NCI-H128 (cell line): ENCODE measurements at regions not wholly inside any gene's neighbourhood (a gene's known extent, or its start where the extent isn't known, plus 50 kb on each side); places are given as distances from the start of the nearest gene placed in this dataset.
"Not testable (repeated sequence)": the region's sequence is repeated elsewhere in the genome, so short reads cannot be mapped to it uniquely, and the experiment has no call there.

Source experiments
- DNase-seq: peaks from one replicate; lab custom pipeline; 2025; ENCODE audit not compliant: unreplicated experiment; lab: John Stamatoyannopoulos, UW

DNA sequence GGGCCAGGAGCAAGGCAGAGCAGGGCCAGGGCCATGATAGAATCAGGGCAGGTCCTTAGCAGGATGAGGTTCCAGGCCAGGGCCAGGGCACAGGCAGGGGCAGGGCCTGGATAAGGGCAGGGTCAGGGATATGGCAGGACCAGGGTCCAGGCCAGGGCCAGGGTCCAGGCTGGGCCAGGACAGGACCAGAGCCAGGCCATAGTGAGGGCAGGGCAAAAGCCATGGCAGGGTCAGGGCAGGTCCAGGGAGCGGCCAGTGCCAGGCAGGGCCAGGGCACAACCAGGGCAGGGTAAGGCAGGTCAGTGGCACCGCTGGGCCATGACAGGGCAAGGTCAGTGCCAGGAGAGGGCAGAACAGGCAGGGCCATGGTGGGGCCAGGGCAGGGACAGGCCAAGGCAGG, 152.2 kb downstream of the LIPI start:
- DNase-seq, result no peak

- DNase-seq, result not testable (repeated sequence)
These were observed 152.8 kb downstream of the LIPI start for GRCh38 chr21:14057841-14058481.

- no peak for DNase-seq
These were observed 153.4 kb downstream of the LIPI start for GRCh38 chr21:14057313-14057712.

DNA sequence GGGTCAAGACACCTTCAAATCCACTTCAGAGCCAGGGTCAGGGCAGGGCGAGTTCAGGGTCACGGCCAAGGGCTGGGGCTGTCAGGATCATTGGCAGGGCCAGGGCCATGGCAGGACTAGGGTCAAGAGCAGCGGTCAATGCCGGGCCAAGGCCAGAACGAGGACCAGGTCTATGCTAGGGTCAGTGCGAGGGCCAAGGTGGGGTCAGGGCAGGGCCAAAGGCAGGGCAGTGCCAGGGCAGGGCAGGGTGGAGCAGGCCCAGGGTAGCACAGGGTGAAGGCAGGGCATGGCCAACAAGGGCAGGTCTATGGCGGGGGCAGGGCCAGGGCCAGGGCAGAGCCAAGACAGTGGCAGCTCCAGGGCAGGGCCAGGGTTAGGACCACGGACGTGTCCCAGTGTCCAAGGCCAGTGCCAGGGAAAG, 154.0 kb downstream of the LIPI start:
- DNase-seq, result no peak

DNA sequence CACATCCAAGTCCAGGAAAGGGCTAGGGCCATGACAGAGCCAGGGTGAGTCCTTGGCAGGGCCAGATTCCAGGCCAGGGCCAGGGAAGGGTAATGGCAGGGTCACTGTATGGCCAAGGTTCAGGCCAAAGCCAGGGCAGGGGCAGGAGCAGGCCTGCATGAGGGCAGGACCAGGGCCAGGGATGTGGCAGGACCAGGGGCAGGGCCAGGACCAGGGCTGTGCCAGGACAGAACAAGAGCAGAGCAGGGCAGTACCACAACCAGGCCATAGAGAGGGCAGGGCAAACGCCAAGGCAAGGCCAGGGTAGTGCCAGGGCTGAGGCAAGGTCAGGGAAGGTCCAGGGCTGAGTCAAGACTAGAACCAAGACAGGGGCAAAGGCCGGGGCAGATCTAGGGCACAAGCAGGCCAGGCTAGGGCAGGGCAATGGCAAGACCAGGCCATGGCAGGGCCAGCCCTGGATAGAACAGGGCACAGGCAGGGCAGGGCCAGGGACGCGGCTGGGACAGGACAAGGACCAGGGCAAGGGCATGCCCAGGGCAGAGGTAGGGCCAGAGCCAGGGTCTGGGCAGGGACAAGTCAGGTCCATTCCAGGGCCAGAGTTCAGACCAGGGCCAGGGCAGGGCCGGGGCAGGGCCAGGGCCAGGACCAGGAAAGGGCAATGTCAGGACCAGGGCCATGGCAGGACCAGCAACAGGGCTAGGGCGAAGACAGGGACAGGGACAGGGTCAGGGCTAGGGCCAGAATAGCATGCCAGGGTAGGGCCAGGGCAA, 154.8 kb downstream of the LIPI start:
- not testable (repeated sequence) for DNase-seq

- no peak for DNase-seq
These were observed 156.1 kb downstream of the LIPI start for GRCh38 chr21:14054682-14055081.

- no peak for DNase-seq
These were observed 160.6 kb downstream of the LIPI start for GRCh38 chr21:14050121-14050520.

GRCh38 chr21:14046401-14046800, 164.4 kb downstream of the LIPI start:
- no peak for DNase-seq

- no peak for DNase-seq
These were observed 170.4 kb downstream of the LIPI start for GRCh38 chr21:14040386-14040785.

DNA sequence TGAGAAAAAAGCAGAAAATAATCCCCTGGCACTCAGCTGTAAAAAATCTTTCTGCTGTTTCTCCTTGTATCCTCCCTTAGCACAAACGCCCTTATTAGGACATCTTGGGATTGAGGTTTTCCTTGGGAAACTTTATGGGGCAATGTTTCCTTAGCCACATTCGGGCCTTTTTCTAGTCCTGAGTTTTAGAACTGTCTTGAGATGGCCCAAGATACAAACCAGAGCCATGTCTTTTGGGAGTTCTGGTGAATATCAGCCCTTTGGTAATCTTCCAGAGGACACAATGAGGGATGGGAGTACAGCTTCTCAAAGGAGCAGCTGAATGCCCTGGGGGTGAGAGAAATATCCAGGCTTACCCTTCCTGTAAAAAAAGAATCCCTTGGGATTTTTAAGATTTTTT, 182.1 kb downstream of the LIPI start:
- not testable (repeated sequence) for DNase-seq

DNA sequence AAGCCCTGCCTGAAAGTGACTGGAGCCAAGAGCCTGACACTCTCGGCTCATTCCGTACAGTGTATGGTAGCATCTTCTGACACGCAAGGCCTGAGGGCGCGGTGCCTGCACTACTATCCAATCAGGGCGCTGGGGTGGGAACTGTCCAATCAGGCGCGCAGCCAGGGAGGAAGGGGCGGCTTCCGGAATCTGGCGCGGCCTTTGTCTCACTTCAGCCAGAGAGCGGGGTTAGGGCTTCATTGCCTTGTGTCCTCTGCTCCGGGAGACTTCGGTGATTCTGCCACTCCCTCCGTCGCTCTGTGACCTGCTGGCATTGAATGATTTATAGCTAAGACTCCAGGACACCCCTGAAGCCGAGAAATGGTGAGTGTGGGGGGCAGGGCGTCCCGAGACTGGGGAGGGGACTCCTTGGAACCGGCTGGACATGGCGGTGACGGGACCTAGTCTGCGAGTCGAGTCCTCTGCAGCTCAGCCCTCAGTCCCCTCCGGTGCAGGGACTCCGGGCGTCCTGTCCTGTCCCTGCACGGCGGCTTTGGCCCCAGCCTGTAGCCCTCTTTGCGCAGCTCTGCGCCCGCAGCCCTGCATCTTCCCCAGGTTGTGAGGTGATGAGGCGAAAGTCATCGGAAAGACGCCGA, 183.4 kb downstream of the LIPI start:
- peak; percentile 78 for DNase-seq

DNA sequence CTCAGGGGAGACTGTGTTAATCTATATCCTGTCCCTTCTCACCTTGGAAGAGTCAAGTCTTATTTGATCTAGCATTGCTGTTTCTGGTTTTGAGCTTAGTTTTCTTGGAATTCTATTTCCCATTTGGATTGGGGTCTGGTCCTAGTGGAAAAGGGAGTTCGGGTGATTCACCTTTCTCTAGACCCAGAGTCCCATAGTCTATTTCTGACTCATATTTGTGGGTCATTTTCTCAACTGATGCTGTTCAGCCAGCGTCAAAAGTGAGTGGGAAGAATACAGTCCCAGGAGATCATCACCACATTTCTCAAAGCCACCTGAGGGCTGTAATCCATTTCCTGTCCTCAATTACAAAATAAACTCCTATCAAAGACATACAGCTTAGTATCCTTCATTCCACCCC, 190.6 kb downstream of the LIPI start:
- not testable (repeated sequence) for DNase-seq

DNA sequence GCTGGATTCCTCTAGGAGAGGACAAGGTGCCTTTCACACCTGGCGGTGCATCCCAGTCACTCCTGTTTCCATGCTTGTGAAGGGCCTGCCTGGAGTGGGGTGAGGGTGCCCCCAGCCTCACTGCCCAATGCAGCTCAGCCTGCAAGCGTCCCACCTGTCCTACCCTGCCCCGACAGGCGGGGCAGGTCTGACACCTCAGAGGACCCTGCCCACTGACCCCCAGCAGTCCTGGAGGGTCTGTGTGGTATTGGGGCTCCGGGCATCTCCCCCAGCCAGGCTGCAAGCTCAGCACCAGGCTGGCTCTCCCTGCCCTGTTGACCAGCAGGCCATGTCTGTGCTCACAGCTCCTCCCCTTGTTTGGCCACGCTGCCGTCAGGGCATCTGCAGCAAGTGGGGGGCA, 194.9 kb downstream of the LIPI start:
- not testable (repeated sequence) for DNase-seq

DNA sequence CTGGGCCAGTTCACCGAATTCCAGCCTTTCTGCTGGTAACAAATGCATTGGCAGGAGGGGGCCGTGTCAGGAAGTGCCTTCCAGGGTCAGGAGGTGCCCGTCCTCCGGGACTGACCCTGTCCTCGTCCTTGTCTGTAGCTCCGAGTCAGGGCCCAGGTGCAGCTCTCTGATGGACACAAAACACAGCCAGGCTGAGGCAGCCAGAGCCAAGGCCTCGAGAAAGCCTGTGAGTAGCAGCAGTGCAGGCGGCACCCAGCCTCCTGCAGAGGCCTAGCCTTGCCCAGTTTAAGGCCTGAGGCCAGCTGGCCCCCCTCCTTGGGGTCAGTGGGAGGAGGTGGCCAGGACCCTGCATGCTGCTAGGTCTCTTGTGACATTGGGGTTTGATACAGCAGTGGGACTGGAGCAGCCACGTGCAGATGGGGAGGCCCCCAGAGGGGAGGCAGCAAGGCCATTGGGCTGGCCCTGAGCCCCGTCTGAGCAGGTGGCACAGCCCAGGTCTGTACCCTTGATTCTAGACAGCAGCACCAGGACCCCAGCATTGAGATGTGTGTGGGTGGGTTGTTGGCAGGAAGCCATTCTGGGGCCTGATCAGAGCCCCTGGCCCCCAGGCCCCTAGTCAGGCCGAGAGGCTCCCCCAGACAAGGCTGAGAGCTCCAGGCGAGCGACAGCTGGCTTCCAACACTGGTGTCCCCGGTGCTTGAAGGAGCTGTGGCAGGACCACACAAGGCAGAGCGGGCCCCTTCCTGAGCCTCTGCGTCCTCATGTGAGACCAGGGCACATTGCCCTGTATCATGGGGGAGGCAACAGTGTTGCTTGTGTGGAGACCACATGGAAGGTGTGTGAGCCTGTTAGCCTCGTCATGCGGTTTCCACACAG, 196.9 kb downstream of the LIPI start:
- DNase-seq, result not testable (repeated sequence)

GRCh38 chr21:14013056-14013603, 197.6 kb downstream of the LIPI start:
- DNase-seq, result no peak

DNA sequence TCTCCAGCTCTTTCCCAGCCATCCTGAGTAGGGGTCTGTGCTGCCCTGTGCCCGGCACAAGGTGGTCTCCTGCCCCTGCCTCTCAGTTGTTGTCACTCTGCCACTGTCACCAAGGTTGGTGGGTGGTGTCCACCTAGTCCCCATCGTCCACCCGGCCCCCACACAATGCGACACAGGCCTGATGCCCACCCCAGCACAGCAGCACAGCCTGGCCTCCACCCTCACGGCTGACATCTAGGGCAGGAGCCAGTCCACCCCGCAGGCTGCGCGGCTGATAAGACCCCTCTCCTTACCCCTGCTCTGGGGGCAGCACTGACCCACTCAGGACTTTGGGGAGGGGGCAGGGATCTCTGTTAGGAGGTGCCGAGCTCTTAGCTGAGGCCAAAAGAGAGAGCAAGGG, 198.3 kb downstream of the LIPI start:
- DNase-seq, result no peak

DNA sequence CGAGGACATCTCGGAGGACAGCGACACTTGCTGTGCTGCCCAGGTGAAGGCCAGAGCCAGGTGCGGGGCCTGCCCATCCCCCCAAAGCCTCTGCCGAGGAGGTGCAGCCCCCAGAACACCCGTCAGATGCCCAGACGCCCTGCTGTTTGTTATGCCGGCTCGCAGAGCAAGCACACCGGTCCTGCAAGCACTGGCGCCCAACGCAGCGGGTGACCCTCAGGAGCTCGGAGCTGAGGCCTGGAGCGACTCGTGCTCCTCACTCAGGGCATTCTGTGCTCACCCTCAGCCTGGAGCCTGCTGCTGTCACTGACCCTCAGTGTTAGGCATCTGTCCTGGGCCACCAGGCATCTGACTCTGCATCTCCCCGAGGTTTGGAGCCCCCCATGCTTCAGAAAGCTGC, 199.0 kb downstream of the LIPI start:
- DNase-seq, result not testable (repeated sequence)

- not testable (repeated sequence) for DNase-seq
These were observed 199.6 kb downstream of the LIPI start for GRCh38 chr21:14011149-14011548.

DNA sequence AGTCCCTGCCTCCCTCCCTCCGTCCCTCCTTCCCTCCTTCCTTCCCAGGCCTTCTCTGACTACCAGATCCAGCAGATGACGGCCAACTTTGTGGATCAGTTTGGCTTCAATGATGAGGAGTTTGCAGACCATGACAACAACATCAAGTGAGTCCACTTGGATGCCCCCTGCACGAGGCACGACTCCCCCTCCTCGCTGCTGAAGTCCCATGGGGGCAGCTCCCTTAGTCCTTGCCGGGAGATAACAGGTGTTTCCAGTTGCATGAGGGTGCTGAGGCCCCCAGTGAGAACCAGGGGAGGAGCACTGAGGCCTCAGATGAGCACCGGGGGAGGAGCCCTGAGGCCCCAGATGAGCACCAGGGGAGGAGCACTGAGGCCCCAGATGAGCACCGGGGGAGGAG, 200.0 kb downstream of the LIPI start:
- DNase-seq, result no peak

DNA sequence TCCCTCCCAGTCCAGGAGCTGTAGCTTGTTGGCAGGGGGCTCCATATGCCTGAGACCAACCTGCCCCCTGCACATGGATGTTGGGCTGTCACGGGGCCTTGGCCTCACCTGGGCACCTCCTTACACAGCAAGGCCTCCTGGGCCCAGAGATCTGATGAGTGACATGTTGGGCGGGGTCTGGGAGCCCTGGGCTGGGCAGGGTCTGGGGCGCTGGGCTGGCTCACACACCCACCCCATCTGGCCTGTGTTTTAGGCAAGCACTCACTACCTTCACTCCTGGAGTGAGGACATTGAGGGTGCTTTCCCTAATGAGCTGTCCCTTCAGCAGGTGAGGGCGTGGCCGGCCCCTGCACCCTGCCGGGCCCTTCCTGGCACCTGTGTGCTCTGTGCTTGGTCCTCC, 200.8 kb downstream of the LIPI start:
- DNase-seq, result not testable (repeated sequence)
